ENCODE measurements at regions not wholly inside any gene's neighbourhood (a gene's known extent, or its start where the extent isn't known, plus 50 kb on each side); places are given as distances from the start of the nearest gene placed in this dataset.

GRCh38 chr2:60053791-60054190, 499.7 kb downstream of the BCL11A start:
- TF ChIP-seq POLR2A (IDR thresholded peaks at IDR 0.05; ENCODE audit: low read length) (no peak), HMGXB4 (CRISPR knock-in tag; IDR thresholded peaks at IDR 0.05; ENCODE audit: borderline replicate concordance) (no peak), CTCF (IDR thresholded peaks at IDR 0.05) (no peak), KDM5A (IDR thresholded peaks at IDR 0.05) (no peak), POLR2AphosphoS2 (conservative IDR thresholded peaks at IDR 0.05; ENCODE audit: low read length) (no peak), SMC3 (IDR thresholded peaks at IDR 0.05) (no peak), MAX (IDR thresholded peaks at IDR 0.05) (no peak), JUNB (IDR thresholded peaks at IDR 0.05) (no peak), RARB (CRISPR knock-in tag; IDR thresholded peaks at IDR 0.05) (no peak), ESRRA (IDR thresholded peaks at IDR 0.05; ENCODE audit: borderline replicate concordance, low read length) (no peak), NR3C1 (IDR thresholded peaks at IDR 0.05) (no peak), REST (IDR thresholded peaks at IDR 0.05) (no peak), EP300 (IDR thresholded peaks at IDR 0.05) (no peak), CHD2 (IDR thresholded peaks at IDR 0.05; ENCODE audit: low read length, partially characterized antibody) (no peak)

All from A549 (cell line).